ENCODE measurements at regions not wholly inside any gene's neighbourhood (a gene's known extent, or its start where the extent isn't known, plus 50 kb on each side); places are given as distances from the start of the nearest gene placed in this dataset.
A peak's percentile ranks its signal among the peaks of the same experiment; 100 is the strongest.

DNA sequence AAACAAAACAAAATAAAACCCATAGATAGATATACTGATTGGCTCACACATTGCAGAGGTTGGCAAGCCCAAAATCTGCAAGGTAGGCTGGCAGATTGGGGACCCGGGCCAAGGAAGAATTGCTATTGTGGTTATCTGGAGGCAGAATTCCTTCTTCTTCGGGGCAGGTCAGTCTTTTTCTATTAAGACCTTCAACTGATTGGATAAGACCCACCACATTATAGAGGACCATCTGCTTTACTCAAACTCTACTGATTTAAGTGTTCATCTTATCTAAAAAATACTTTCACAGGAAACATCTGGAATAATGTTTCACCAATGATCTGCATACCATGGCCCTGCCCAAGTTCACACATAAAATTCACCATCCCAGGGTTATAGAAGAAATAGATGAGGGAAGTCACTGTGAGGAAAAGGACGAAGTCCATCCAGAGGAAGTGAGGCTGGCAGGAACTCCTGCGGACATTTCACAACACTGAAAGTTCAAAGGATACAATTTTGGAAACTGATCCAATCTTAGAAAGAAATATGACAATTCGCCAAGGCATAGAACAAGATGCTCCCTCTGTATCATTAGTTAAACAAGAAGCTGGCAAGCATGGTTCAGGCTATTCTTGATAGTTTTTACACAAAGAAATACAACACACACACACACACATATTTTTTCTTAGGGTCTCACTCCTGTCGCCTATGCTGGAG, 127.6 kb upstream of the MED13L start:
- H3K27ac ChIP-seq (ENCODE audit: control insufficient read depth, insufficient read depth, low read length): no peak overlapping the region
- no peaks in the 10 kb centered on the region for H3K9me1 ChIP-seq (ENCODE audit: control insufficient read depth, extremely low read depth, insufficient read depth, low read length)
- no peaks in the 10 kb centered on the region for H3K9me3 ChIP-seq (ENCODE audit: control insufficient read depth, low read depth, low read length)
- no peak for TF ChIP-seq EZH2 (IDR thresholded peaks at IDR 0.05; ENCODE audit: low read length)
- TF ChIP-seq, protein P1, sequence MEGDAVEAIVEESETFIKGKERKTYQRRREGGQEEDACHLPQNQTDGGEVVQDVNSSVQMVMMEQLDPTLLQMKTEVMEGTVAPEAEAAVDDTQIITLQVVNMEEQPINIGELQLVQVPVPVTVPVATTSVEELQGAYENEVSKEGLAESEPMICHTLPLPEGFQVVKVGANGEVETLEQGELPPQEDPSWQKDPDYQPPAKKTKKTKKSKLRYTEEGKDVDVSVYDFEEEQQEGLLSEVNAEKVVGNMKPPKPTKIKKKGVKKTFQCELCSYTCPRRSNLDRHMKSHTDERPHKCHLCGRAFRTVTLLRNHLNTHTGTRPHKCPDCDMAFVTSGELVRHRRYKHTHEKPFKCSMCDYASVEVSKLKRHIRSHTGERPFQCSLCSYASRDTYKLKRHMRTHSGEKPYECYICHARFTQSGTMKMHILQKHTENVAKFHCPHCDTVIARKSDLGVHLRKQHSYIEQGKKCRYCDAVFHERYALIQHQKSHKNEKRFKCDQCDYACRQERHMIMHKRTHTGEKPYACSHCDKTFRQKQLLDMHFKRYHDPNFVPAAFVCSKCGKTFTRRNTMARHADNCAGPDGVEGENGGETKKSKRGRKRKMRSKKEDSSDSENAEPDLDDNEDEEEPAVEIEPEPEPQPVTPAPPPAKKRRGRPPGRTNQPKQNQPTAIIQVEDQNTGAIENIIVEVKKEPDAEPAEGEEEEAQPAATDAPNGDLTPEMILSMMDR (optimal IDR thresholded peaks at IDR 0.05 in 1 of 3, IDR thresholded peaks at IDR 0.05 in 1 of 3, conservative IDR thresholded peaks at IDR 0.05 in 1 of 3; ENCODE audit: extremely low read depth in 1 of 3, insufficient read depth in 2 of 3, low read length in 3 of 3): no peak
- DNase-seq (ENCODE audit: low read depth, low spot score) (no peak), FAIRE-seq (no peak)
- H3K79me2 ChIP-seq (ENCODE audit: control insufficient read depth, insufficient read depth, low read length): no peaks in the 10 kb centered on the region
- H2AFZ ChIP-seq (ENCODE audit: control insufficient read depth, low read length): no peak overlapping the region
- H3K4me2 ChIP-seq (ENCODE audit: control insufficient read depth, extremely low read depth, insufficient read depth, low read depth, low read length): no peak overlapping the region
- no peak overlapping the region for H3K9ac ChIP-seq (ENCODE audit: control insufficient read depth, extremely low read depth, insufficient read depth, low read length)
- dilution Hi-C loops (cut with MboI; ENCODE audit: extremely low pct_ligation_motif_present, low sequenced_read_pairs): no loop called here
- no peak overlapping the region for H3K4me3 ChIP-seq (ENCODE audit: control insufficient read depth in 2 of 3, extremely low read depth in 1 of 3, insufficient read depth in 2 of 3, low read depth in 1 of 3, low read length in 3 of 3)
- H3K27me3 ChIP-seq (ENCODE audit: control insufficient read depth, extremely low read depth, insufficient read depth, low read length): no peaks in the 10 kb centered on the region
- peaks cover 29% of the 10 kb centered on the region for H3K4me1 ChIP-seq (ENCODE audit: control insufficient read depth, extremely low read depth, insufficient read depth, low read length)
- no peaks in the 10 kb centered on the region for H4K20me1 ChIP-seq (ENCODE audit: control insufficient read depth, extremely low read depth, insufficient read depth, low read length)
- H3K36me3 ChIP-seq (ENCODE audit: control insufficient read depth in 2 of 2, extremely low read depth in 1 of 2, insufficient read depth in 2 of 2, low read length in 2 of 2): no peaks in the 10 kb centered on the region

DNA sequence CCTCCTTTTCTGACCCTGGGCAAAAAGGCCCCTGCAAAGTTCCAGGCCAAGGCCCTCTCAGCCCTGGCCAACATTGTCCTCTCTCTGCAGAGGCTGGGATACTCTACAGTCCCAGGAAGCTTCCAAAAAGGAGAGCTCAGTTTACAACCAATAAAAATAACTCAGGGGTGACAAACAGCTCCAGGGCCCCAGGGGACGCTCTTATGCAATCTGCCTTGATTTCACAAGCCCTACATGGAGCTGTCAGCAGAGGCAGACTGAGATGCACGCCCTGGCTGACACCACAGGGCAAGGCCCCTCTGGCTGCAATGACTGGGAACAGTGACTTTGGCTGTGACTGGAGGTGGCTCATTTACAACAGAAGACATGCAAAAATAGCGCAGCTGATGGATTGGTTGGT, 129.0 kb upstream of the MED13L start:
- no peaks in the 10 kb centered on the region for H3K9me1 ChIP-seq (ENCODE audit: control insufficient read depth, extremely low read depth, insufficient read depth, low read length)
- no peaks in the 10 kb centered on the region for H4K20me1 ChIP-seq (ENCODE audit: control insufficient read depth, extremely low read depth, insufficient read depth, low read length)
- TF ChIP-seq EZH2 (IDR thresholded peaks at IDR 0.05; ENCODE audit: low read length): no peak
- TF ChIP-seq, protein P1 (optimal IDR thresholded peaks at IDR 0.05 in 1 of 3, IDR thresholded peaks at IDR 0.05 in 1 of 3, conservative IDR thresholded peaks at IDR 0.05 in 1 of 3; ENCODE audit: extremely low read depth in 1 of 3, insufficient read depth in 2 of 3, low read length in 3 of 3): peak in 1 of 3 experiments; percentile 37
- DNase-seq (ENCODE audit: low read depth, low spot score) (peak; percentile 58), FAIRE-seq (no peak)
- H2AFZ ChIP-seq (ENCODE audit: control insufficient read depth, low read length): no peak overlapping the region
- dilution Hi-C loops (cut with MboI; ENCODE audit: extremely low pct_ligation_motif_present, low sequenced_read_pairs): no loop called here
- no peaks in the 10 kb centered on the region for H3K79me2 ChIP-seq (ENCODE audit: control insufficient read depth, insufficient read depth, low read length)
- no peak overlapping the region for H3K9ac ChIP-seq (ENCODE audit: control insufficient read depth, extremely low read depth, insufficient read depth, low read length)
- no peak overlapping the region for H3K27ac ChIP-seq (ENCODE audit: control insufficient read depth, insufficient read depth, low read length)
- no peaks in the 10 kb centered on the region for H3K9me3 ChIP-seq (ENCODE audit: control insufficient read depth, low read depth, low read length)
- peak overlapping the region; percentile 10 for H3K4me2 ChIP-seq (ENCODE audit: control insufficient read depth, extremely low read depth, insufficient read depth, low read depth, low read length)
- peaks cover 28% of the 10 kb centered on the region for H3K4me1 ChIP-seq (ENCODE audit: control insufficient read depth, extremely low read depth, insufficient read depth, low read length)
- no peaks in the 10 kb centered on the region for H3K27me3 ChIP-seq (ENCODE audit: control insufficient read depth, extremely low read depth, insufficient read depth, low read length)
- no peaks in the 10 kb centered on the region for H3K36me3 ChIP-seq (ENCODE audit: control insufficient read depth in 2 of 2, extremely low read depth in 1 of 2, insufficient read depth in 2 of 2, low read length in 2 of 2)
- no peak overlapping the region for H3K4me3 ChIP-seq (ENCODE audit: control insufficient read depth in 2 of 3, extremely low read depth in 1 of 3, insufficient read depth in 2 of 3, low read depth in 1 of 3, low read length in 3 of 3)
